H1 (cell line): ENCODE measurements at regions not wholly inside any gene's neighbourhood (a gene's known extent, or its start where the extent isn't known, plus 50 kb on each side); places are given as distances from the start of the nearest gene placed in this dataset.

Experiments used
- CTCF ChIP-seq, 3 experiments: IDR thresholded peaks; 1 replicate in 2 of 3; 2 replicates in 1 of 3; pipeline versions ENCODE4 v1.5.1 to v1.6.1; 2011; ENCODE audit warnings: low read length in 3 of 3, mild to moderate bottlenecking in 3 of 3, inconsistent platforms in 2 of 3, low read depth in 1 of 3, moderate library complexity in 1 of 3; ENCODE audit not compliant: insufficient read depth in 1 of 3; ENCODE audit errors: control extremely low read depth in 1 of 3
- EGR1 ChIP-seq: IDR thresholded peaks from 2 replicates; pipeline ENCODE4 v1.6.1; 2011; ENCODE audit warnings: low read depth, low read length, borderline replicate concordance

GRCh38 chr2:83744855-83745254 lies 714.2 kb downstream of the SUCLG1 start:
- no peak for TF ChIP-seq CTCF (IDR thresholded peaks at IDR 0.05; ENCODE audit: control extremely low read depth in 1 of 3, insufficient read depth in 1 of 3, low read depth in 1 of 3, low read length in 3 of 3)
- TF ChIP-seq EGR1, result no peak
